MM.1S (cell line): ENCODE measurements at regions not wholly inside any gene's neighbourhood (a gene's known extent, or its start where the extent isn't known, plus 50 kb on each side); places are given as distances from the start of the nearest gene placed in this dataset.
A peak's percentile ranks its signal among the peaks of the same experiment; 100 is the strongest.

Experiments
- CTCF ChIP-seq: fragments of 300-600 bp; sonication (generic); IDR thresholded peaks from 2 replicates; pipeline ENCODE4 v1.5.1; 2016; ENCODE audit warnings: antibody characterized with exemption, low read length, mixed read lengths
- EZH2 ChIP-seq: fragments of 300-600 bp; sonication (generic); optimal IDR thresholded peaks from 2 replicates; pipeline ENCODE3; 2017; ENCODE audit warnings: low read depth, mild to moderate bottlenecking, antibody characterized with exemption, low read length, mixed read lengths

- peak; percentile 43 for TF ChIP-seq CTCF
- no peak for TF ChIP-seq EZH2
Measured at GRCh38 chr13:84574851-84575250, 692.6 kb upstream of the SLITRK1 start.
